ENCODE measurements at regions not wholly inside any gene's neighbourhood (a gene's known extent, or its start where the extent isn't known, plus 50 kb on each side); places are given as distances from the start of the nearest gene placed in this dataset.

GRCh38 chr4:132827522-132827921 is 321.6 kb upstream of the PCDH10 start:
- Histone ChIP-seq H3K9me3 (no peaks in the 10 kb centered on the region), H3K4me1 (no peaks in the 10 kb centered on the region), H3K27ac (no peak overlapping the region), H3K27me3 (replicated peaks in 1 of 7) (no peaks in the 10 kb centered on the region), H3K4me3 (no peak overlapping the region), H3K36me3 (no peaks in the 10 kb centered on the region)
- WGBS, 5 donors, result 37 to 49% (median 42%) methylated on average over 4 of the region's 4 CpGs
- intact Hi-C loops (cut with DNase I; ENCODE audit: low total_unique reads), result no loop called here
- TF ChIP-seq POLR2AphosphoS5 (IDR thresholded peaks at IDR 0.05) (no peak), POLR2A (IDR thresholded peaks at IDR 0.05) (no peak), CTCF (IDR thresholded peaks at IDR 0.05 in 8 of 11, conservative IDR thresholded peaks at IDR 0.05 in 3 of 11) (no peak)
- DNase-seq, result no peak

DNA sequence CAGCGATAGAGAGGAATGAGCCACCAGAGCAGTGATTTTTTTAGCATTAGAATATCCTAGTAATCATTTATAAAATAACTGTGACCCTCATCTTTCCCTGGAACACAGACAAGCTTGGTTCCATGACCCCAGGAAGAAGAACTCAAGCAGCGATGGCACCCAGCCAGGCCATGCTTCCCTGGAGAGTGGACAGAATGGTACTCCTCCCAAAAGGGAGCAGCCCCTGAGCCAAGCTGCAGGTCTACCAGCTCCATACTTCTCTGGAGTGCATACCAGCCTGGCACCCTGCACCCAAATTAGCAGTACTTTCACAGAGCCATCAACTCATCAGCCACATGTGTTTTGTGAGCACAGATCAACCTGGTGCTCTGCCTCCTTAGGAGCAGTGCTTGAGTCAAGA is 310.9 kb upstream of the PCDH10 start:
- DNase-seq, result no peak
- H3K4me3 ChIP-seq, result no peak overlapping the region
- WGBS, 5 donors, result 88 to 95% (median 91%) methylated on average over 2 of the region's 2 CpGs
- H3K36me3 ChIP-seq, result no peaks in the 10 kb centered on the region
- intact Hi-C loops (cut with DNase I; ENCODE audit: low total_unique reads), result no loop called here
- TF ChIP-seq POLR2AphosphoS5 (IDR thresholded peaks at IDR 0.05) (no peak), CTCF (IDR thresholded peaks at IDR 0.05 in 8 of 11, conservative IDR thresholded peaks at IDR 0.05 in 3 of 11) (no peak), POLR2A (IDR thresholded peaks at IDR 0.05) (no peak)
- no peaks in the 10 kb centered on the region for H3K4me1 ChIP-seq
- H3K27ac ChIP-seq, result no peak overlapping the region
- H3K27me3 ChIP-seq (replicated peaks in 1 of 7), result no peaks in the 10 kb centered on the region
- peaks cover 0 to 47% (median 32%) of the 10 kb centered on the region in 8 donors for H3K9me3 ChIP-seq

GRCh38 chr4:132839070-132839469 is 310.0 kb upstream of the PCDH10 start:
- DNase-seq, result no peak
- Histone ChIP-seq H3K27ac (no peak overlapping the region), H3K9me3 (peaks cover 0 to 47% (median 34%) of the 10 kb centered on the region in 8 donors), H3K4me3 (no peak overlapping the region), H3K36me3 (no peaks in the 10 kb centered on the region), H3K4me1 (no peaks in the 10 kb centered on the region), H3K27me3 (replicated peaks in 1 of 7) (no peaks in the 10 kb centered on the region)
- intact Hi-C loops (cut with DNase I; ENCODE audit: low total_unique reads), result no loop called here
- TF ChIP-seq POLR2A (IDR thresholded peaks at IDR 0.05) (no peak), POLR2AphosphoS5 (IDR thresholded peaks at IDR 0.05) (no peak), CTCF (IDR thresholded peaks at IDR 0.05 in 8 of 11, conservative IDR thresholded peaks at IDR 0.05 in 3 of 11) (no peak)

DNA sequence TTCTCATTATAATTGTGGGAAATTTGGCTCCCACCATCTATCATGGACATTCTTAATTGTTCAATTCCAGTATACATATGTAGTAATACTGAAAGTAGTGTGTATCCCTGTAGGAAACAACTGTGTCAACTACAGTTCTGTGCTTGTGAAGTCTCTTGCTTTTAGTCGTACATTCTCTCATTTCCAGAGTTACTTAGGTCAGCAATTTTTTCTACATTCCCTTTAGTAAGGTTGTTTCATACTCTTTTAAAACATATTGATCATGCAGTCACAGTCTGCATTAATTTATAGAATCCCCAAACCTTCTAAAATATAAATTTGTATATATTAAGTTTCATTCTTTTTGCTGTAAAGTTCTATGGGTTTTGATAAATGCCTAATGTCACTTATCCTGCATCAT is 289.2 kb upstream of the PCDH10 start:
- Histone ChIP-seq H3K9me3 (no peaks in the 10 kb centered on the region), H3K36me3 (no peaks in the 10 kb centered on the region), H3K4me1 (no peaks in the 10 kb centered on the region), H3K4me3 (no peak overlapping the region), H3K27ac (no peak overlapping the region), H3K27me3 (replicated peaks in 1 of 7) (no peaks in the 10 kb centered on the region)
- TF ChIP-seq POLR2AphosphoS5 (IDR thresholded peaks at IDR 0.05) (no peak), CTCF (IDR thresholded peaks at IDR 0.05 in 8 of 11, conservative IDR thresholded peaks at IDR 0.05 in 3 of 11) (no peak), POLR2A (IDR thresholded peaks at IDR 0.05) (no peak)
- intact Hi-C loops (cut with DNase I; ENCODE audit: low total_unique reads), result no loop called here
- DNase-seq, result no peak
- WGBS, 5 donors, result 79 to 91% (median 84%) methylated on average over 1 of the region's 1 CpG

Measured in spleen (tissue), 11 donors.